ENCODE measurements at regions not wholly inside any gene's neighbourhood (a gene's known extent, or its start where the extent isn't known, plus 50 kb on each side); places are given as distances from the start of the nearest gene placed in this dataset.

DNA sequence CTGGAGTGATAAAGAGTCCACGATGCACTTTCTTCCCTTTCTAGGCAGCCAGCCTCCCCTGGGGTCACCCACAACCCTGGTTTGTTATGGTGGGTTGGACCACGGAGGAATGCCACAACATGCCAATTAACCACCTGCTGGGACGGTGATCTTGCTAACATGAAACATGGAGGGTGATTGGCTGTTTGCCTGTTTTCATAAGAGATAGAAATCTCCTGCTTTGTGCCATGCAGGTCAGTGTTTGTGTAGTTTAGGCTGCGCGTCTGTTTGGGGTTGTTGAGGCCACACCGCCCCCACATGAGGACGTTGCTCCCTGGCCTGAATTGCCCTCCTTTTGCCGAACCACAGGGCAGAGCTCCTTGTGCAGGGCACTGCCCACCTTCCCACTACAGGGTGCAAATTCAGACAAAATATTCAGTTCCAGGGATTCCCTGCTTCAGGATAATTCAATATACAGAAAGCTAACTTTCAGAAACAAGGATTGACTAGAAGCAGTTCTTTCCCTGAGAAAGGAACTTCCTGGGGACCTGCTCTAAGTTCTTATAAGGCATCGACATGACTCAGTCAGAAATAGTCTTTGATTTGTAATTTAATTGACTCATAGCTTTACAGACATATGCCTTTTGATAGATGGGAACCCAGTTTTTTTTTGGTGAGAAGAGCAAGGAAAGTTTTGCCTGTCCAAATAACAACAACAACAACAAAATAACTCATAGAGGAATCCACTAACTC, 427.6 kb downstream of the GADD45G start:
- TF ChIP-seq, protein P1, sequence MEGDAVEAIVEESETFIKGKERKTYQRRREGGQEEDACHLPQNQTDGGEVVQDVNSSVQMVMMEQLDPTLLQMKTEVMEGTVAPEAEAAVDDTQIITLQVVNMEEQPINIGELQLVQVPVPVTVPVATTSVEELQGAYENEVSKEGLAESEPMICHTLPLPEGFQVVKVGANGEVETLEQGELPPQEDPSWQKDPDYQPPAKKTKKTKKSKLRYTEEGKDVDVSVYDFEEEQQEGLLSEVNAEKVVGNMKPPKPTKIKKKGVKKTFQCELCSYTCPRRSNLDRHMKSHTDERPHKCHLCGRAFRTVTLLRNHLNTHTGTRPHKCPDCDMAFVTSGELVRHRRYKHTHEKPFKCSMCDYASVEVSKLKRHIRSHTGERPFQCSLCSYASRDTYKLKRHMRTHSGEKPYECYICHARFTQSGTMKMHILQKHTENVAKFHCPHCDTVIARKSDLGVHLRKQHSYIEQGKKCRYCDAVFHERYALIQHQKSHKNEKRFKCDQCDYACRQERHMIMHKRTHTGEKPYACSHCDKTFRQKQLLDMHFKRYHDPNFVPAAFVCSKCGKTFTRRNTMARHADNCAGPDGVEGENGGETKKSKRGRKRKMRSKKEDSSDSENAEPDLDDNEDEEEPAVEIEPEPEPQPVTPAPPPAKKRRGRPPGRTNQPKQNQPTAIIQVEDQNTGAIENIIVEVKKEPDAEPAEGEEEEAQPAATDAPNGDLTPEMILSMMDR (IDR thresholded peaks at IDR 0.05; ENCODE audit: unreplicated experiment), result no peak
- Mint-ChIP-seq H3K36me3 (ENCODE audit: insufficient read depth) (no peaks in the 10 kb centered on the region), H3K9me3 (ENCODE audit: low read depth) (no peaks in the 10 kb centered on the region), H3K27me3 (peaks cover 2% of the 10 kb centered on the region), H3K4me3 (ENCODE audit: low read depth) (no peak overlapping the region), H3K4me1 (ENCODE audit: low read depth) (no peaks in the 10 kb centered on the region), H3K27ac (no peak overlapping the region)
- no peak for DNase-seq (ENCODE audit: low spot score, unreplicated experiment)

DNA sequence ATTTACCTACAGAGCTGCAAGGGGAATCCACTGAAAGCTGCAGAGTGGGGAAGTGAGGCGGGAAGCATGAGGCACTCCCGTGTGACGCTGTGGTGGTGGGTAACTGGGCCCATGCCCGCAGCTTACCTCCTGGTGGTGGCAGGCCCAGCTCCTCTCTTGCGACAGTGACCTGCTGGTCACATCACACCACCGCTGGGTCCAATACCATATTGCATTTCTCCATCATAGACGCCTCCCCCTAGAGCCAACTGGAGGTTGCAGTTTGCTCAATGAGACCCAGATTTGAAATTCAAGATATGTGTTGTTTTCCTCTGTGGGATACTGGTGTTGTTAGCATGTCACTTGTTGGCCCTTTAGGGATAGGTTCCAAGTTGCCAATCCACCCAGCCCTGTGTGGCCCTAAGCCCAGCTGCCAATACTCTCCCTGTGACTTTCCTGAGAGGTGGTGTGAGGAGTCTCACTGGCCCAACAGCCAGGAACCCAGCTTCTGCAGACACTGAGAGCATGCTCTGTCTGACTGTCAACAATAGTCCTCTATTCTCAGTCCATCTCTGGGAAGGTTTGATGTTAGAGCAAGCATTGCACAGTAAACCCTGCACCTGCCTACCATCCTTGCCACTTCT, 428.3 kb downstream of the GADD45G start:
- TF ChIP-seq, protein P1 (IDR thresholded peaks at IDR 0.05; ENCODE audit: unreplicated experiment), result no peak
- DNase-seq (ENCODE audit: low spot score, unreplicated experiment), result no peak
- no peak overlapping the region for H3K4me3 Mint-ChIP-seq (ENCODE audit: low read depth)
- no peaks in the 10 kb centered on the region for H3K36me3 Mint-ChIP-seq (ENCODE audit: insufficient read depth)
- no peak overlapping the region for H3K27ac Mint-ChIP-seq
- H3K27me3 Mint-ChIP-seq, result peaks cover 4% of the 10 kb centered on the region
- no peaks in the 10 kb centered on the region for H3K4me1 Mint-ChIP-seq (ENCODE audit: low read depth)
- H3K9me3 Mint-ChIP-seq (ENCODE audit: low read depth), result no peaks in the 10 kb centered on the region

DNA sequence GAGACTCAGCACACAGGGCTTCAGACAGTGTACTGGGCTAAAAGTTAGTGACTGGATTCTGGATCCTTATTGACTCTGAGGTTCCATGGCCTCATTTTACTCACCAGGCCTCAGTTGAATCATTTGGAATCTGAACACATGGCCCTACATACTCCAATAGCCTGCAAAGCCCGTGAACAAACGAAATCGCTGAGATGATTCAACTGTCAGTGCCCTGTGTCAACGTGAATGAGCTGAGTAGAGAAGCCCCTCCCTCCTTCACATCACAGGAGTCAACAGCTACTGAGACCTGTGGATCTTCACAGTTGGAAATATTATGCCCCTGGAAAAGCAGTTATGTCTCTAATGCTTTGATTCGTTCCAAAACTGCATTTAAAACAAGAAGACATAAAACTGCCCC, 429.3 kb downstream of the GADD45G start:
- Mint-ChIP-seq H3K4me1 (ENCODE audit: low read depth) (no peaks in the 10 kb centered on the region), H3K36me3 (ENCODE audit: insufficient read depth) (no peaks in the 10 kb centered on the region)
- no peak for DNase-seq (ENCODE audit: low spot score, unreplicated experiment)

DNA sequence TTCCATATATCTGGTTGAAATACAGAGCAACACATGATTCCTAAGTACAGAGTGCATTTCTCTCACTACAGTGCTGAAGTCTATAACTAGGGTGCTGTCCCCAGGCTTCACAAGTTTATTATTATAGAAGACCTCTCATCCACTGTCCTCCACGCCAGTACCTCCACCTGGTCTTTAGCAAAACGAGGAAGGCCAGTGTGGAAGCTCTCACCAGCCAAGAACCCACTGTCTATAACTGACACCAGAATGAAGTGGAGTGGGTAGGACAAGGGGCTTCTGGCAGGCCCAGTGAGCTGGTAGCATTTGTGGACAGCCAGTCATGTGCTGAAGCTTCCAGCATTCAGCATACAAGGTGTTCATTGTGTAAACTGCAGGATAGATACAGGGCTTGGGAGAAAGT, 430.7 kb downstream of the GADD45G start:
- H3K27me3 Mint-ChIP-seq, result peaks cover 4% of the 10 kb centered on the region
- TF ChIP-seq, protein P1 (IDR thresholded peaks at IDR 0.05; ENCODE audit: unreplicated experiment), result no peak
- no peak for DNase-seq (ENCODE audit: low spot score, unreplicated experiment)

More for the DNA sequence above, 429.3 kb downstream of the GADD45G start:
- Mint-ChIP-seq H3K27ac (no peak overlapping the region), H3K9me3 (ENCODE audit: low read depth) (no peaks in the 10 kb centered on the region), H3K4me3 (ENCODE audit: low read depth) (no peak overlapping the region), H3K27me3 (peaks cover 4% of the 10 kb centered on the region)
- TF ChIP-seq, protein P1 (IDR thresholded peaks at IDR 0.05; ENCODE audit: unreplicated experiment), result no peak

DNA sequence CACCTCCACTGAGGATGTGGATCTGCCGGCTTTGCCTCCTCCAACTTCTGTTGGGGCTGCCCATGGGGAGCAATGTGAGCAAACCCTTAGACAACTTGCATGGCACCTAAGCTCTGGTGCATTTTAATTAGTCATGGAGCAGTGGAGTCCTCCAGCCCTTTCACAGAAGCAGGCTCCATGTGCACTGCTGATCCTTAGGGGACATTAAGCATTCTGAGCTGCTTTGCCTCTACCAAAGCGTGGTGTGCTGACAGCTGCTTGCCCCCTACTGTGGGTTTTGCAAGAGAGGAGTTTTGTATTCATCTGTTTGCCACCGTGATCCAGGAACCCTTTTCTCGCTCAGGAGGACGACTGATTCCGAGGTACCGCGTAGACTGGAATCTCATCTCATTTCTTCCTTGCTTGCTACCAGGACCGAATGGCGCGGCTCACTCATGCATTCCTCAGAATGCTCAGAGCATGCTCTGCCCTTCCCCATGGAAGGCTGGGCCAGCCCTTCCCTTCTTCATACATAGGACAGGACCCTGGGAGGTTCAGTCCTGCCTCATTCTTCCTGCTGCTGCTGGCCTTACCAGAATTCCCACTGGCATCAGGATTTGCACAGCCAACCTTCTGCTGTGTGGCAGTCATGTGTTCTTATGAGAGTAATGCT, 432.5 kb downstream of the GADD45G start:
- DNase-seq (ENCODE audit: low spot score, unreplicated experiment), result no peak
- Mint-ChIP-seq H3K27me3 (peaks cover 4% of the 10 kb centered on the region), H3K36me3 (ENCODE audit: insufficient read depth) (no peaks in the 10 kb centered on the region), H3K4me3 (ENCODE audit: low read depth) (no peak overlapping the region), H3K27ac (no peak overlapping the region), H3K9me3 (ENCODE audit: low read depth) (no peaks in the 10 kb centered on the region), H3K4me1 (ENCODE audit: low read depth) (no peaks in the 10 kb centered on the region)
- TF ChIP-seq, protein P1 (IDR thresholded peaks at IDR 0.05; ENCODE audit: unreplicated experiment), result no peak

More for the DNA sequence above, 430.7 kb downstream of the GADD45G start:
- Mint-ChIP-seq H3K9me3 (ENCODE audit: low read depth) (no peaks in the 10 kb centered on the region), H3K36me3 (ENCODE audit: insufficient read depth) (no peaks in the 10 kb centered on the region), H3K4me3 (ENCODE audit: low read depth) (no peak overlapping the region), H3K27ac (no peak overlapping the region), H3K4me1 (ENCODE audit: low read depth) (no peaks in the 10 kb centered on the region)
